IMR-90 (cell line): ENCODE measurements at regions not wholly inside any gene's neighbourhood (a gene's known extent, or its start where the extent isn't known, plus 50 kb on each side); places are given as distances from the start of the nearest gene placed in this dataset.

ENCODE experiments used
- CTCF ChIP-seq: conservative IDR thresholded peaks from 2 replicates; pipeline ENCODE4 v1.5.1; 2012; ENCODE audit warnings: mild to moderate bottlenecking, low read depth, low read length, improper control_type of control experiment
- POLR2A ChIP-seq: IDR thresholded peaks from 2 replicates; pipeline ENCODE4 v1.6.1; 2012; ENCODE audit warnings: mild to moderate bottlenecking, low read depth, low read length
- RAD21 ChIP-seq: IDR thresholded peaks from 2 replicates; pipeline ENCODE4 v1.6.1; 2012; ENCODE audit warnings: low read length, improper control_type of control experiment
- RCOR1 ChIP-seq: IDR thresholded peaks from 2 replicates; pipeline ENCODE4 v1.6.1; 2012; ENCODE audit warnings: mild to moderate bottlenecking, low read length, improper control_type of control experiment; ENCODE audit not compliant: insufficient replicate concordance
- RFX5 ChIP-seq: IDR thresholded peaks from 2 replicates; pipeline ENCODE4 v1.8.0; 2012; ENCODE audit warnings: low read depth, mild to moderate bottlenecking, low read length, moderate library complexity
- USF2 ChIP-seq: fragments of 150-350 bp; IDR thresholded peaks from 2 replicates; pipeline ENCODE4 v1.6.1; 2017; ENCODE audit warnings: mild to moderate bottlenecking, antibody characterized with exemption, low read length, low read depth

DNA sequence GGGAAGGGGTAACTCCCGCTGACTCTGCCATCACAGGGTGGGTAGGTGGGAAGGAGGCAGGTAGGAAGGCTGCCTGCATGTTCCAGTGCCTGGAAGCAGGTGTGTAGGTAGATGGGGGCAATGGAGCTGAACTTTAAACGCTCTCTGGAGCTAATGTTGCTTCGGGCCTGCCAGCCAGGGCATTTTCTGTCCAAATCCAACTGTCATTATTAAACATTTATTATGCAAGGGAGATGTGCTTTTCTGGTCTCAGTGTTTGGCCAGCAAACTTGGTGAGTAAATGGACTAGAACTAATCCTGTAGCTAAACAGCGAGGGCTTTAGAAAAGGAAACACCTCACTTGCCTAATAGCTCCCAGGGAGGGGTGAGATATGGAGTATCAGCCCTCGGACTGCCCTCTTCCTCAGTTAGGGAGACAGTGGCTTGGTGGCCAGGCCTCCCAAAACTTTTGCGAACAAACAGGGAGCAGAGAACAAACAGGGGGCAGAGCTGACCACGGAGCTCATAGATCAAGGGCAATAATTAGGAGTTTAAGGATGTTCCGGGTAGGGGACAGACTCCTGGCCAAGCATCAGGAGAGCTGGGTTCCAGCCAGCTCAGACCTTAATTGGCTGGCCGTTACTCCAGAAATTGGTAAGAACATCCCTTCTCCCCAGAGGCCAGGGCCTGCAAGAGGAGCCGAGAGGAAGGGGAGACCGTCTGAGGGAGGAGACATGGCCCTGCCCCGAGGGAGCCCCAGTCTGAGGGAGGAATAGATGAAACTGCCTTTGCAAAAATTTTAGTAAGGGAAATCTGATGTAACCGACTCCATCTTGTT, 131.1 kb downstream of the VEGFA start:
- TF ChIP-seq CTCF (no peak), POLR2A (no peak), RCOR1 (no peak), RAD21 (no peak), RFX5 (no peak), USF2 (no peak)
